ENCODE measurements at regions not wholly inside any gene's neighbourhood (a gene's known extent, or its start where the extent isn't known, plus 50 kb on each side); places are given as distances from the start of the nearest gene placed in this dataset.

DNA sequence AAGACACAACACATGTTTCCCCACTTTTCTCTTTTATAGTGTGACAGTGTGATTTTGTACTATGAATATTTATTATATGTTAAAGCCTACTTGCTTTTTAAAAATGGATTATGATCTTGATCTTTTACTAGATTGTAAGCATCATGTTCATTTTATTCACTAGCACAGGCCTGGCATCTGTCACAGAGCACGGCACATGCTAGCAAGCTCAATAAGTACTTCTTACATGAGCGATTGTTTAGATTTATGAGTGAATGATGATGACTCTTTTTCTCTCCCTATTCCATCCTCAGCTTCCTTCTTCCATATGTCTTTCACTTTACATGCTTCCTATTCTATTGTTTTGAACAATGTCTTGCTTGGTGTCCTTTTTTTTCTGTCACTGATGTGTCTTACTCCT is 1454.1 kb downstream of the MRPL39 start:
- Histone ChIP-seq H3K4me3 (ENCODE audit: severe bottlenecking) (no peak overlapping the region), H3K4me1 (ENCODE audit: insufficient read depth, poor library complexity, severe bottlenecking) (no peaks in the 10 kb centered on the region), H3K9me3 (ENCODE audit: severe bottlenecking) (no peaks in the 10 kb centered on the region), H3K36me3 (ENCODE audit: low read depth) (no peaks in the 10 kb centered on the region), H3K27me3 (ENCODE audit: insufficient read depth, poor library complexity, severe bottlenecking) (peaks cover 10% of the 10 kb centered on the region), H3K27ac (ENCODE audit: poor library complexity, severe bottlenecking) (no peak overlapping the region)
- ATAC-seq (ENCODE audit: low read depth) (no peak), DNase-seq (ENCODE audit: low spot score) (no peak)
- TF ChIP-seq, protein P1, sequence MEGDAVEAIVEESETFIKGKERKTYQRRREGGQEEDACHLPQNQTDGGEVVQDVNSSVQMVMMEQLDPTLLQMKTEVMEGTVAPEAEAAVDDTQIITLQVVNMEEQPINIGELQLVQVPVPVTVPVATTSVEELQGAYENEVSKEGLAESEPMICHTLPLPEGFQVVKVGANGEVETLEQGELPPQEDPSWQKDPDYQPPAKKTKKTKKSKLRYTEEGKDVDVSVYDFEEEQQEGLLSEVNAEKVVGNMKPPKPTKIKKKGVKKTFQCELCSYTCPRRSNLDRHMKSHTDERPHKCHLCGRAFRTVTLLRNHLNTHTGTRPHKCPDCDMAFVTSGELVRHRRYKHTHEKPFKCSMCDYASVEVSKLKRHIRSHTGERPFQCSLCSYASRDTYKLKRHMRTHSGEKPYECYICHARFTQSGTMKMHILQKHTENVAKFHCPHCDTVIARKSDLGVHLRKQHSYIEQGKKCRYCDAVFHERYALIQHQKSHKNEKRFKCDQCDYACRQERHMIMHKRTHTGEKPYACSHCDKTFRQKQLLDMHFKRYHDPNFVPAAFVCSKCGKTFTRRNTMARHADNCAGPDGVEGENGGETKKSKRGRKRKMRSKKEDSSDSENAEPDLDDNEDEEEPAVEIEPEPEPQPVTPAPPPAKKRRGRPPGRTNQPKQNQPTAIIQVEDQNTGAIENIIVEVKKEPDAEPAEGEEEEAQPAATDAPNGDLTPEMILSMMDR (IDR thresholded peaks at IDR 0.05; ENCODE audit: poor library complexity, severe bottlenecking), result no peak

DNA sequence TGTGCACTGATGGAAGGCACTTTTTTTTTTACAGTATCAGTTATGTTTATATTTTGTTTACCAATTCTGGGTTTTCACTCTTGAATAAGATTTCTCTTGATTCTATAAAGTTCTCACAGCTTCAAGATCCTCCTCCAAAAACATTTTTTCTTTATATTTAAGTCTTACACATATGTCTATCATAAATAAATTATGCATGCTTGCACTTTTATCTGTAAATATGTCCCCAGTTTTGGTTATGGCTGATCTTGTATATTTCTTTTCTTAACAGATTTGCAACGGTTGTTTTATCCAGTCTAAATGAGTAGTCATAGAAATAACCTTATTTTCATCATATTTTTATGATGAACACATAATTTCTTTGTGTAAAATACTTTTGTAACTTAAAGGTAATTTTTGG is 1456.5 kb downstream of the MRPL39 start:
- Histone ChIP-seq H3K36me3 (ENCODE audit: low read depth) (no peaks in the 10 kb centered on the region), H3K4me3 (ENCODE audit: severe bottlenecking) (no peak overlapping the region), H3K4me1 (ENCODE audit: insufficient read depth, poor library complexity, severe bottlenecking) (no peaks in the 10 kb centered on the region), H3K27ac (ENCODE audit: poor library complexity, severe bottlenecking) (no peak overlapping the region), H3K27me3 (ENCODE audit: insufficient read depth, poor library complexity, severe bottlenecking) (peaks cover 32% of the 10 kb centered on the region), H3K9me3 (ENCODE audit: severe bottlenecking) (no peaks in the 10 kb centered on the region)
- TF ChIP-seq, protein P1 (IDR thresholded peaks at IDR 0.05; ENCODE audit: poor library complexity, severe bottlenecking), result no peak
- no peak for ATAC-seq (ENCODE audit: low read depth)
- DNase-seq (ENCODE audit: low spot score), result no peak

DNA sequence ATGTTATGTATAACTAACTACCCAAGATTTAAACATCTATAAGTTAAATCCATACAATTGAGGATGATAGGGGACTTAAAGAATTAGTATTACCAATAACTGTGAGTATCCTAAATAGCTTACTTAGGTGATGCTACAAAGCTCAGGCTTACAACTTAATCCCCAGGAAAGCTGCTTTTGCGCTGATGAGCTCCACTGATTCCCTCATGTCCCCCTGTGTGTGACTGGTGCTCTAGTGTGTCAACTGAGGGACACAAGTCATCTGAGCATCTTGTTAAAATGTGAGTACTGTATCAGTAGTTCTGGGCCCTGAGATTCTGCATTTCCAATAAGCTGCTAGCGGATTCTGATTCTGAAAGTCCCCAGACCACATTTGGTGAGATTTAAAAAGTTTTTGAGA is 1458.8 kb downstream of the MRPL39 start:
- Histone ChIP-seq H3K36me3 (ENCODE audit: low read depth) (no peaks in the 10 kb centered on the region), H3K9me3 (ENCODE audit: severe bottlenecking) (no peaks in the 10 kb centered on the region), H3K4me3 (ENCODE audit: severe bottlenecking) (no peak overlapping the region), H3K4me1 (ENCODE audit: insufficient read depth, poor library complexity, severe bottlenecking) (no peaks in the 10 kb centered on the region), H3K27ac (ENCODE audit: poor library complexity, severe bottlenecking) (no peak overlapping the region), H3K27me3 (ENCODE audit: insufficient read depth, poor library complexity, severe bottlenecking) (peaks cover 38% of the 10 kb centered on the region)
- ATAC-seq (ENCODE audit: low read depth) (no peak), DNase-seq (ENCODE audit: low spot score) (no peak)
- TF ChIP-seq, protein P1 (IDR thresholded peaks at IDR 0.05; ENCODE audit: poor library complexity, severe bottlenecking), result no peak

DNA sequence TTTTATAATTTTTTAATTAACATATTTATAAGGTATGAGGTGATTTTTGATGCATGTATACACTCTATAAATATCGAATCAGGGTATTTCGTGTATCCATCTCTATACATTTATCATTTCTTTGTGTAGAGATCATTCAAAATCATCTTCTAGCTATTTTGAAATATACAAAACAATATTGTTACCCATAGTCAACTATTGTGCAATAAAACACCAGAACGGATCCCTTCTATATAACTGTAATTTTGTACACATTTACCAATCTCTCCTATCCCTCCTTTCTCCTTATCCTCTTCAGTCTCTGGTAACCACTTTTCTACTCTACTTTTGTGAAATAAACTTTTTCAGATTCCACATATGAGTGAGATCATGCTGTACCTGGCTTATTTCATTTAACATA is 1459.6 kb downstream of the MRPL39 start:
- H3K4me1 ChIP-seq (ENCODE audit: insufficient read depth, poor library complexity, severe bottlenecking), result no peaks in the 10 kb centered on the region
- TF ChIP-seq, protein P1 (IDR thresholded peaks at IDR 0.05; ENCODE audit: poor library complexity, severe bottlenecking), result no peak
- ATAC-seq (ENCODE audit: low read depth) (no peak), DNase-seq (ENCODE audit: low spot score) (no peak)
- no peaks in the 10 kb centered on the region for H3K9me3 ChIP-seq (ENCODE audit: severe bottlenecking)
- peaks cover 38% of the 10 kb centered on the region for H3K27me3 ChIP-seq (ENCODE audit: insufficient read depth, poor library complexity, severe bottlenecking)
- H3K27ac ChIP-seq (ENCODE audit: poor library complexity, severe bottlenecking), result no peak overlapping the region
- H3K36me3 ChIP-seq (ENCODE audit: low read depth), result no peaks in the 10 kb centered on the region
- H3K4me3 ChIP-seq (ENCODE audit: severe bottlenecking), result no peak overlapping the region

DNA sequence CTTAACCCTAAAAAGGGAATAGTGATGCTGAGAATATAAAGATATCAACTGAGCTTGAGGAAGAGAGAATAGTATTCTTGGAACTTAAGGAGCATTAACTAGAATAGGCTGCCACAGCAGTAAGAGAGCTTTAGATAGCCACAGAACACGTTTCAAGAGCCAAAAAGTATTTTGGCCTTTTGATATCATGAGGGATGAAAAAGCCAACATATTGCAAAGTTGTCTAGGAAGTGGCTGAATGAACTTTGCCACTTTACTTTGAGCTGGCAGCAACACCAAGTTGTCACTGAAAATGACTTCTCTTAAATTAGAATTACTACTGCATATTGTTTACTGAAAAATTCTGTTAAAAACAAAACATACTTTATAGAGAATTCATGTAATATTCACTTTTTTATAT is 1476.2 kb downstream of the MRPL39 start:
- H3K27ac ChIP-seq (ENCODE audit: poor library complexity, severe bottlenecking), result no peak overlapping the region
- no peaks in the 10 kb centered on the region for H3K4me1 ChIP-seq (ENCODE audit: insufficient read depth, poor library complexity, severe bottlenecking)
- no peak for DNase-seq (ENCODE audit: low spot score)
- peaks cover 7% of the 10 kb centered on the region for H3K27me3 ChIP-seq (ENCODE audit: insufficient read depth, poor library complexity, severe bottlenecking)
- TF ChIP-seq, protein P1 (IDR thresholded peaks at IDR 0.05; ENCODE audit: poor library complexity, severe bottlenecking), result no peak
- no peak for ATAC-seq (ENCODE audit: low read depth)
- H3K9me3 ChIP-seq (ENCODE audit: severe bottlenecking), result no peaks in the 10 kb centered on the region
- no peaks in the 10 kb centered on the region for H3K36me3 ChIP-seq (ENCODE audit: low read depth)
- H3K4me3 ChIP-seq (ENCODE audit: severe bottlenecking), result no peak overlapping the region

Data from RWPE2 (cell line).